NK-92 treated with Interleukin-12 subunit alpha and Interleukin-12 subunit beta, amount 100 ng/mL, for 24 hours (cell line): ENCODE measurements at regions not wholly inside any gene's neighbourhood (a gene's known extent, or its start where the extent isn't known, plus 50 kb on each side); places are given as distances from the start of the nearest gene placed in this dataset.
"Not testable (repeated sequence)": the region's sequence is repeated elsewhere in the genome, so short reads cannot be mapped to it uniquely, and the experiment has no call there.

Experiments
- DNase-seq: peaks from one replicate; lab custom pipeline; 2025; lab: John Stamatoyannopoulos, UW

DNA sequence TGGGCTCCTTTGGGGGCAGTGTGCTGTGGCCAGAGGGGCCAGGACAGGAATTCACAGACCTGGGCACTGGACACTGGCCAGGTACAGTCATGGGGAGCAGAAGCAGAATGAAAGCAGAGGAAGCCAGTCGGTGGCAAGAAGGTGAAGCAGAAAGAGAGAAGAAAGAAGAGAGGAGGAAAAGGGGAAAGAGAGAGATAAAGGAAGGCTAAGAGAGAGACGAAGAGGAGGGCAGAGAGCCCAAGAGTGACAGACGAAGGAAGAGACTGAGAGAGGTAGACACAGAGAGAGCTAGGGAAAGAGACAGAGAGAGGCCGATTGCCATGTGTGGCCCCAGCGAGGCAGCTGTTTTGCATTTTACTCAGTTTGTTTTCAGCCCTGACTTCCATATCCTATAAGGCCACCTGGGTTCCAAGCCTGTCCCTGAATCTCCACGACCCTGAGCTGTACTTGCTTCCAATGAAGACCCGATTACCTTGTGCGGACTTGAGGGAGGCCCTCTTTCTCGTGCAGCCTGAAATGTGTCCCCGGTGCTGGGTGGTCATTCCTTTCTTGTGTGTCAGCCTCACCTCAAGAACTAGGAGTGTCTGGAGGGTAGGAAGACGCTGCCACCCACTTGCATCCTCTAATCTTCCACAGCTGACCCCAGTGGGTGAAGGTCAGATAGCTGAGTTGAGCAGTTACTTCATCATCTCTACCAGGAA is 73.9 kb downstream of the LSM3 start:
- no peak for DNase-seq

DNA sequence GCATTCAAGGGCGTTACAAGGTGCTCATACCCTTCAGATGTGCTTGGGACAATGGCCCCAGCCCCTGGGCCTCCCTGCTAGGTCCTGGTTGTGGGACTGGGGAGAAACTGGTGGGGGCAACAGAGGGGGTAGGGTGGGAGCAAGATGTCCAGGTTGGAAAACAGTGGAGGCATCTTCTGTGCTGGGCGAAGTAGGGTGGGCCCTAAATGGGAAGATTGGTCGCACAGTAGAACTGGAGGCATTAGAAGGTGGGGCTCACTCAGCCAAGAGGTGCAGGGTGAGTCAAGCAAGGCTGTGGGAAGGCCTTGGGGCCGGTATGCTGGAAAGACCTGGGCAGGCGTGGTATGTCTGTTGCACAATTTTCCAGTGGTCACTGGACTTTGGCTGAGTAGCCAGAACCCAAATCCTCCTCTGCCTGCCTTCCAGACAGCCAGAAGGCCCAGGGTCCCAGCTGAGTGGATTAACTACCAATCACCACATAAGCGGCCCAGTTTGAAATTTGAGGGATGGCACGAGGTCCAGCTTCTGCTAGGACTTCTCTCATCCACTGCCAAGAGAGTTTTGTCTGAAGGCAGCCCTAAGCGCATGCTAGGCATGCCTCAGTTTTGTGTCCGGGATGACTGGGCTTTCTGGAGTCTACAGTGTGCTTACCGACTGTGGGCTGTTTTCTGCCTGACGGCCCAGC is 74.5 kb downstream of the LSM3 start:
- DNase-seq = no peak

DNA sequence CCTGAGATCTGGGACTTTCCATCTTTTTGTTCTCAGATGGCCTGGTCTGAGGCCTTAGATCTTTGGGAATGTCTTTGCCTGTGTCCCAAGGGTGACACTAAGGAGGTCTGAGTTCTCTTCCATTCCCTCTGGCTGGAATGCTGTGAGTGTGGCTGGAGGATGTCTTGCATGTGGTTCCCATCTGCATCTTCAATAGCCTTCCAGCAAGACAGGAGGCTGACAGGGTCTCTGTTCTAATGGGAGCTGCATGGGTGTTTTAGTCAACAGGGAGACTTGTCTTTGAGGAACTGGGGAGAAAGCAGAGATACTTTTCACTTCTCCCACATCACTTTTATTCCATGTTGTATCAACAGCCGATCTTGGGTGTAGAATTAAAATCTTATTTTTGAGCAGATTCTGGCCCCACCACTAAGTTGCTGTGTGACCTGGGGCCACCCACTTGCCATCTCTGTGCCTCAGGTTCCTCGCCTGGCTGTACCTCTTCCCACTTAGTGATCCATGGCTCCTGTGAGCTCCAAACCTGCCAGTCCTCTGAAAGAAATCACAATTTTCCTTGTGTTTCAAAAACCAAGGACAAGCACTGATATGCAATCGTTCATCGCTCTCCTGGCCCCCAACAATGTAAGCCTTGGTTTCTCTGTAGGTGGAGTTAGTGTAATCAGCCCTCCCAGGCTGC is 75.2 kb downstream of the LSM3 start:
- DNase-seq = no peak

DNA sequence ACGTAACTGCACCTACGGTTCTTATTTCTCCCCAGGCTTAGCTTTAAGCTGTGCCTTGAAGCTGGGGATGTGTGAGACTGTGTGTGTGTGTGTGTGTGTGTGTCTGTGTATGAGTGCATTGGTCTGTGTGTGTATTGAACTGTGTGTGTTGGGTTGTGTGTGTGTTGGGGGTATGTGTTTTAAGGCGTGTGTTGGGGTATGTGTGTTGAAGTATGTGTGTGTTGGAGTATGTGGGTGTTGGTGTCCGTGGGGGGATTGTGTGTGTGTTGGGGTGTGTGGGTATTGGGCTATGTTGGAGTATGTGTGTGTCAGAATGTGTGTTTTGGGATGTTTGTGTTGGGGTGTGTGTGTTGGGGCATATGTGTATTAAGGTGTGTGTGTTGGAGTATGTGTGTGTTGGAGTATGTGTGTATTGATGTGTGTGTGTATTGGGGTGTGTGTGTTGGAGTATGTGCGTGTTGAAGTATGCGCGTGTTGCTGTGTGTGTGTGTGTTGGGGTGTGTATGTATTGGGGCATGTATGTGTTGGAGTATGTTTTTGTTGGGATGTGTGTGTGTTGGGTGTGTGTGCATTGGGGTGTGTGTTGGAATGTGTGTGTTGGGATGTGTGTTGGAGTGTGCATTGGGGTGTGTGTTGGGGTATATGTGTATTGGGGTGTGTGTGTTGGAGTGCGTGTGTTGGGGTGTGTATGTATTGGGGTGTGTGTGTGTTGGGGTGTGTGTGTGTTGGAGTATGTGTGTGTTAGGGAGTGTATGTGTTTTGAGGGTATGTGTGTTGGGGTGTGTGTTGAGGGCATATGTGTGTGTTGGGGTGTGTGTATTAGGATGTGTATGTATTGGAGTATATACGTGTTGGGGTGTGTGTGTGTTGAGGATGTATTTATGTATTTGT is 76.4 kb downstream of the LSM3 start:
- DNase-seq = no peak

DNA sequence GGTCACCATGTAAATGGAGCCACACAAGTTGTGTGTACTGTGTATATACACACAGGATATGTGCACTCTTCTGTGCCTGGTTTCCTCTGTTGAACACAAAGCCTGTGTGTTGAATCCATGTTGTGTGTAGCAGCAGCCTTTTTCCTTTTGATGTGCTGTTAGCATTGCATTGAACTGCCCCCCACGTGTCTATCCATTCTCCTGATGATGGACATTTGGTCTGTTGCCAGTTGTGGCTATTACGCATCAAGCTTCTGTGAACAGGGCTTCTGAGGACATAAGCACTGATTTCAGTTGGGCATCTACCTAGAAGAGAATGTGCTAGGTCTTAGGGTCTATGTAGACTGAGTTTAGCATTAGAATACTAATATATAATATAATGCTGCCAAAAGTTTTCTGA is 77.4 kb downstream of the LSM3 start:
- DNase-seq = no peak

DNA sequence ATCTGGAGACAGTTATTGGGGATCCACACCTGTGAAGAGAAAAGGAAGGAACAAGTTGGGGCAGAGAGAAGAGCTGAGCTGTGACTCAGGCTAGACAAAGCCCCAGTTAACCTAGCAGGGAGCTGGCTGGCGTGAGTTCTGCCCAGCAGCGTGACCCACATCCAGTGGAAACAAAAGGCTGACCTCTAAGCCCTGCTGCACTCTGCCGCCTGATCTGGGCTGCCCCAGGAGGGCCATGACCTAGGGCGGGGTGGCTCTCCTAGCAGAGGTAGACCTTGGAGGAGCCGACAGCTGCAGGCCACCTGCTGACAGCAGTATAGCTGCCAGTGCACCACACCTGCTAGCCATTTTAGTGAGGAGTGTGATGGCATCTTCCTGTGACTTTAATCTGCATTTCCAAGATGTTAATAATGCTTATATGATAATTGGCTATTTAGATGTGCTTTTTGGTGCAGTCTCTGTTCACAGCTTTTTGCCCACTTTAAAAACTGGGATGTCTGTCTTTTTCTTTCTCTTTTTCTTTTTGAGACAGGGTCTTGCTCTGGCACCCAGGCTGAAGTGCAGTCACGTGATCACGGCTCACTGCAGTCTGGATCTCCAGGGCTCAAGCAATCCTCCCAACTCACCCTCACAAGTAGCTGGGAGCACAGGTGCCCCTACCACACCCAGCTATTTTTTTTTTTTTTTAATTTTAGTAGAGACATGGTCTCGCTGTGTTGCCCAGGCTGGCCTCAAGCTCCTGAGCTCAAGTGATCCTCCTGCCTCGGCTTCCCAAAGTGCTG is 78.1 kb downstream of the LSM3 start:
- no peak for DNase-seq

DNA sequence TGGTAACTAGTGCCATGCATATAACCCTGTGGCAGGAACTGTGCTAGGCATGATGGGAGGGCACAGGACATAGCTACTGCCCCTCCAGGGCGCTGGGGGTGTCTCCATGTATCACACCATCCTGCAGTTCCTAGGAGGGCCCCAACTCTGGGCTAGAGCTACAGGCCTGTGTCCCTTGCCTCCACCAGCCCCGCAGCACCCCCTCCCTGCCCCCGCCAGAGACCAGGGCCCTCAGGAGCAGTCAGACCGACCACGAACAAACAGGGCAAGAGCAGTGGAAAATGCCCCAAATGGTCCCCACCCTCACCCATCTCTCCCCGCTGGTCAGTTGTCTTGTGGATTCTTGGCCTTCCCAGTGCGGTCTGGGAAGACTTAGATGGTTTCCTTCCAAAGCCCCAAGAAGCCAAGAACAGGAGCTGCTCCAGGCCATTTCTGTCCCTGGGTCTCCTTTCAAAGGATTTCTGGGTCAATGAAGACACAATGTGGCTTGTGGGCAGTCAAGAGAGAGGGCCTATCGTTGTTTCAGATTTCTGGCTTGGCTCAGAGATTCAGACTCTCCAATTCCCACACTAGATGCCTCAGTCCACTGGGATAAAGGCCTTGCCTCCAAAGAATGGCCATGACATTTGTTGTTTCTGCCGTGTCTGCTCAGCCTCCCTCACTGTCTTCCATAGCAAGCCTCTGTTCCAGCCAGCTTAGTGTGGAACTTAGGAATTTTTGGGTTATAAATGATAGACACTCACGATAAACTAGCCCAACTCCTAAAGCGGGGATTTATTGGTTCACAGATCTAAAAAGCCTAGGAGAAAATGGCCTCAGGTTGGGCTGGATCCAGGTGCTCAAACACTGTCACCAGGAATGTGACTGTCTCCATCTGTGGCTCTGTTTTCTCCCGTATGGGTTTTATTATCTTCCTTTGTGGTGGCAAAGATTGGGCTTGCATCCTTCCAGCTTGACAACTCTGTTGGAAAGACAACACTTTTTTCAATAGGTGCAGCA is 80.6 kb downstream of the LSM3 start:
- DNase-seq = no peak

DNA sequence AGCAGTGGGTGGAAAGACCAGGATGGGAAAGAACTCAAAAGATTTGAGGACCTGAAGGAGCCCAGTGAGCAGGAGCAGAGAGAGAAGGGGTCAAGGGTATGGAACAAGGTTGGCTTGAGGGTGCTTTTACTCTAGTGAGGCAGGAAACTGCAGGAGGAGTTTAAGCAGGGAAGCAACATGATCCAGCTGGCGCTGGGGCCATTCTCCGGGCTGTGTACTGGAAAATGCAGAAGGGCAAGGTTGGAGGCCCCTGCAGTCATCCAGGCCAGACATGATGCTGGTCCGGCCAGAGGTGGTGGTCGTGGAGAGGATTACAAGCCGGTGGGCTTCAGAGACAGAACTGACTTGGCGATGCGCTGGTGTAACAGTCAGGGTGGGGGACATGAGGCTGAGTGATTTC is 81.8 kb downstream of the LSM3 start:
- no peak for DNase-seq

DNA sequence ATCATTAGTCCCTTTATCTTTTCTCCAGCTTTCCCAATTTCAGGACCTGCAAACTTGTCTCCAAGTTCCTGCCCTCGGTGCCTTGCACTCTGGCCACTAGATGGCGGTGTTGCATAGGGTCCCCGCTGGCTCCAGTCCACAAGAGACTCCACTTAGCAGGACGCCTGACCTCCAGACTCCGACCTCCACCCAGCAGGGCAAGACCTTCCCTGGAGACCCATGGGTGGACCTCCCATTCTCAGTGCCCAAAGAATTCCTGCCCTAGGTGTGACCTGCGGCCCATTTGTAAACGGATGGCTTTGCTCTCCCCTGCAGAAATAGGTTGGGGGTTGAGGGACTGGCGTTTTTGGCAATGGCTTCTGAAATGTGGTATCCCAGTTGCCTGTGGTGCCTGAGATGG is 82.6 kb downstream of the LSM3 start:
- peak; percentile 54 for DNase-seq

DNA sequence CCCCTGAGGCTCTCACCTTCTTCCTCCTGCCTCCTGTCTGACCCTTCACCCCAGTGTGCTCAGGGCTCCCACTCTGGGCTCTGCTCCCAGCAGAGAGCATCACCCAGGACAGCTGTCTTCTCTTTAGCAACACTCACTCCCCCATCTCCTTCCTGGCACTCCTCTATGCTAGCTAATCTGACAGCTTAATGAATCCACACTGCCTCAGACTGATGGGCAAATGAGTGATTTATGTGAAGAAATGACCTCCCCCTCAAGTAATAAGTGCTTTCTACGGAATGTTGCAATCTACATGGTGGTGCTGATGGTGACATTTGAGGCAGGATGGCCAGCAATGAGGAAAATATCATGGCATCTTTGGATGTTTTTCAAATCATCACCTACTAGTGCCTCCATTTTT is 83.6 kb downstream of the LSM3 start:
- DNase-seq = no peak

DNA sequence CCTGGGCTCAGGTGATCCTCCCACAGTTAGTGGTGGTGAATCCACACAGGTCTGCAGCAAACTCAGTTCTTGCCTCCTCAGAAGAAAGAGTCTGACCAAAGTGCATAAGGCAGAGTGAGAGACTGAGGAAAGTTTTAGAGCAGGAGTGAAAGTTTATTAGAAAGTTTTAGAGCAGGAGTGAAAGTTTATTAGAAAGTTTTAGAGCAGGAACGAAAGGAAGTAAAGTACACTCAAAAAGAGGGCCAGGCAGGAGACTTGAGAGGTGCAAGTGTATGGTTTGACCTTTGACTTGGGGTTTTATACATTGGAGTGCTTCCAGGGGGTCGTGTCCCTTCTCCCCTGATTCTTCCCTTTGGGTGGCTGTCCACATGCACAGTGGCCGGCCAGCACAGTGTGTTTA is 84.2 kb downstream of the LSM3 start:
- no peak for DNase-seq

DNA sequence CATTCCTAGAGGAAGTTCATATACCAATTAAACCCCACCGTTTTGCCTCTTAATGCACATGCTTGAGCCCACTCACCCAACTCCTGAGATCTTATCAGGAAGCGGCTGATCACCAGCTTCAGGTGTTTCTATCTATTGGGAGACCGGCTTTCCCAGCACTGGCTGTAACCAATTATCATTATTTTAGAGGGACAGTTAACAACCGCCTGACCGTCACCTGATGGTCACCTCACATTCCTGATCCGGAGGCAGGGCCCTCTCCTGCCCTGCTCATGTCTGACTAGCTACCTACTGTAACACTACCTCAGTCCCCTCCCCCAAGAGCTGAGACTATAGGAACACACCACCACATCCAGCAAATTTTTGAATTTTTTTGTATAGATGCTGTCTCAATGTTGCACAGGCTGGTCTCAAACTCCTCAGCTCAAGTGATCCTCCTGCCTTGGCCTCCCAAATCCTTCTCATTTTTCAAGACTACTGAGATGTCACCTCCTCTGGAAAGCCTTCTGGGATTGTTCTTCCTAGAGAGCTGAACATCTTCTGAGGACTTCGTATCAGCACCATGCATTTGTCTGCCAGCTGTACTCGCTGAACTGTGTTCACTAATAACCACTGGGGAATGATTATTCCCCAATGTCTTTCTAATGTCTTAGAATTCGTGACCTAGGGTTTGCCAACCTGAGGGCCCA is 84.8 kb downstream of the LSM3 start:
- no peak for DNase-seq

DNA sequence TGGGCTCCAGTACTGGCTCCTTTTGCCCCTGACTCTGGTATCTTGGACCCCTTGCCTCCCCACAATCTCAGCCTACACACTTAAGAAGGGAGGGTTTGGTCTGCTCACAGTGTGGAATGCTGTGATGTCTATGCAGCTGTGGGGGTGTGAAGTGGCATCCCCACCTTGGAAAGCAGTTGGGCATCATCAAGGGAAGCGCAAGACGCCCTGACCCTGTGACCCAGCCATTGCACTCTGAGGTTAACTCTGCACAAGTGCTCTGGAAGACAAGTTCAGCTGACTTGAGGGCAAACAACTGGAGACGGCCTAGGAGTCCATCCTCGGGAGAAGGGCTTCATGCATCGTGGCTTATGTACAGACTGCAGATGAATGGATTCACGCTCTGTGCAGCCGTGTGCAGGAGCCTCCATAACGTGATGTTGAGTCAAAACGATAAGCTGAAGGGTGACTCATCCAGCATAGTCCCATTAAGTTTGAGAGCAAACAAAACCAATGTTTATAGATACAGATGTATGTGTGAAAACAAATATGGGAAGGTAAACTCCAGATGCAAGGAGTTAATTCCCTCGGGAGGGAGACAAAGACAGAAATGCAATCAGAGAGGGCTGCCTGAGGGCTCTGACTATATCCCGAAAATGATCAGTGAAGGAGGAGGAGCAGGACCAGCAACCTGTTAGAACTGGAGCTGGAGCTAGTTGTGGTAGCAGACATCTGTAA is 86.8 kb downstream of the LSM3 start:
- DNase-seq = no peak

DNA sequence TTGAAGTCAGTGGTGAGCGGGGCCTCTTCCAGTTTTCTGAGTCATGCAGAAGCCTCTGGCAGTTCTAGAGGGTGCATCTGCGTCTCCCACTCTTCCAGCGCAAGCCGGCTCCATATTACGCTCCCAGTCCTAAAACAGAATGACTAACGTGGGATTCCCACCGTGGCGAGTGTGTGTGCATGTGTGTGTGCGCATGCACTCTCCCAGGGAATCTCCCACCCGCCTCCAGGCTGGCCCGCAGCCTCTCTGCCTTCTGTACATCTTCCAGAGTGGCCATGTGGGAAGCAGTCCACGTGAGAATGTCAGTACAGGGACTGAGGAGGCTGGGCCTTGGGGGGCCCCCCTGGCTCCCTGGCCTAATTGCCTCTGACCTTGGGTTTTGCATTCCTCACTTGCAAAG is 87.7 kb downstream of the LSM3 start:
- DNase-seq = no peak

DNA sequence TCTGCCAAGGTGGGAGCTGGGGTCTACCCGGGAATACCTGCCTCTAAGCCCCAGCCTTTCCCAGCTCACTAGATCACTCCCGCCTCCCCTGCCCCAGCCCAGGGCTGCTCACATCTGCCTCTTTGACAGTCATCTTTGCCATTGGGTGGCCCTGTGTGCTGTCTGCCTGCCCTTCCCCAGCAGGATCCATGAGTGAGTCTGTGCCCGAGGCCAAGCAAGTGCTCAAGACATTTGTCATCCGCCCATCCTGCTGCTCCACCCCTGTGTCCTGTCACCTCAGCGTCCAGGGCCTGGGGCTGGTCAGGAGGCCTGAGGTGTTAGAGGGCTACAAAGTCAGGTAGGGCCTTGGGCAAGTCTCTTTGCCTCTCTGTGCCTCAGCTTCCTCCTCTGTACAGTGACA is 89.4 kb downstream of the LSM3 start:
- no peak for DNase-seq

DNA sequence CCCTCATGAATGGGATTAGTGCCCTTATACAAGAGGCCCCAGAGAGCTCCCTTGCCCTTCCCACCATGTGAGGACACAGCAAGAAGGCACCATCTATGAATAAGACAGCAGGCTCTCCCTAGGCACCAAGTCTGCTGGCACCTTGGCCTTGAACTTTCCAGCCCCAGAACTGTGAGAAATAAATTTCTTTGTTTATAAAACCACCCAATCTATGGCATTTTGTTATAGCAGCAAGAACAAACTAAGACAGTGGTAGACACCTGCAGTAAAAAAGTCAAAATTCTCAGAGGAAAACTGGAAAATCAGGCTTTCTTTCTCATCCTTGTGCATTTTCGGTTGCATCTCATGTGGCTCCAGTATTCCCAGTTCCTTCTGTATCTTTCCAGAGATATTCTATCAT is 90.3 kb downstream of the LSM3 start:
- no peak for DNase-seq

DNA sequence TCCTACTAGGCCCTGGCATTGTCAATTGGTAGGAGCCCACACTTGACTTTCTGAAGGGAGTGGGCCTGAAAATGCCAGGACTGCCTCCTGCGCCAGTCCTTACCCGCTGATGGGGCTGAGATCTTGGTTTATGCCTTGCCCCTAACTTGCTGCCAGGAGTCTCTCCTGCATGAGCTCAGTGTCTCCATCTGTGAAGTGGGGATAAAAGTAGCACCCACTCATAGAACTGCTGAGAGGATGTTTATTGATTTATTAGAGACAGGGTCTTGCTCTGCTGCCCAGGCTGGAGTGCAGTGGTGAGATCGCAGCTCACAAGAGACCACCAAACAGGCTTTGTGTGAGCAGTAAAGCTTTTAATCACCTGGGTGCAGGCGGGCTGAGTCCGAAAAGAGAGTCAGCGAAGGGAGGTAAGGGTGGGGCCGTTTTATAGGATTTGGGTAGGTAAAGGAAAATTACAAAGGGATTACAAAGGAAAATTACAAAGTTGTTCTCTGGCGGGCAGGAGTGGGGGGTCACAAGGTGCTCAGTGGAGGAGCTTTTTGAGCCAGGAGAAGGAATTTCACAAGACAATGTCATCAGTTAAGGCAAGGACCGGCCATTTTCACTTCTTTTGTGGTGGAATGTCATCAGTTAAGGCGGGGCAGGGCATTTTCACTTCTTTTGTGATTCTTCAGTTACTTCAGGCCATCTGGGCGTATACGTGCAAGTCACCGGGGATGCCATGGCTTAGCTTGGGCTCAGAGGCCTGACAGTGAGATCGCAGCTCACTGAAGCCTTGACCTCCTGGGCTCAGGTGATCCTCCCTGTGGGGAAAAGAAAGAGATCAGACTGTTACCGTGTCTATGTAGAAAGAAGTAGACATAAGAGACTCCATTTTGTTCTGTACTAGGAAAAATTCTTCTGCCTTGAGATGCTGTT is 93.7 kb downstream of the LSM3 start:
- DNase-seq = not testable (repeated sequence)

DNA sequence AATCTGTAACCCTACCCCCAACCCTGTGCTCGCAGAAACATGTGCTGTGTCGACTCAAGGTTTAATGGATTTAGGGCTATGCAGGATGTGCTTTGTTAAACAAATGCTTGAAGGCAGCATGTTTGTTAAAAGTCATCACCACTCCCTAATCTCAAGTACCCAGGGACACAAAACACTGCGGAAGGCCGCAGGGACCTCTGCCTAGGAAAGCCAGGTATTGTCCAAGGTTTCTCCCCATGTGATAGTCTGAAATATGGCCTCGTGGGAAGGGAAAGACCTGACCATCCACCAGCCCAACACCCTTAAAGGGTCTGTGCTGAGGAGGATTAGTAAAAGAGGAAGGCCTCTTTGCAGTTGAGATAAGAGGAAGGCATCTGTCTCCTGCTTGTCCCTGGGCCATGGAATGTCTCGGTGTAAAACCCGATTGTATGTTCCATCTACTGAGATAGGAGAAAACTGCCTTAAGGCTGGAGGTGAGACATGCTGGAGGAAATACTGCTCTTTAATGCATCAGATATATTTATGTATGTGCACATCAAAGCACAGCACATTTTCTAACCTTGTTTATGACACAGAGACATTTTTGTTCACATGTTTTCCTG is 94.4 kb downstream of the LSM3 start:
- not testable (repeated sequence) for DNase-seq
